Epithelial cell of esophagus (primary cell): ENCODE measurements at regions not wholly inside any gene's neighbourhood (a gene's known extent, or its start where the extent isn't known, plus 50 kb on each side); places are given as distances from the start of the nearest gene placed in this dataset.

Source experiments
- DNase-seq: peaks from one replicate; pipeline ENCODE4 v3.0.0; 2010; ENCODE audit warnings: low read depth
- H3K4me3 ChIP-seq: 2 replicates; pipeline ENCODE4 v1.5.1; 2011; ENCODE audit warnings: mild to moderate bottlenecking, low read length, control low read depth
- TF ChIP-seq, protein P1 (sequence below): IDR thresholded peaks from 2 replicates; pipeline ENCODE4 v1.5.1; 2011; ENCODE audit warnings: low read depth, mild to moderate bottlenecking, low read length, control low read depth, inconsistent platforms; ENCODE audit not compliant: insufficient read depth; ENCODE audit errors: missing control alignments

DNA sequence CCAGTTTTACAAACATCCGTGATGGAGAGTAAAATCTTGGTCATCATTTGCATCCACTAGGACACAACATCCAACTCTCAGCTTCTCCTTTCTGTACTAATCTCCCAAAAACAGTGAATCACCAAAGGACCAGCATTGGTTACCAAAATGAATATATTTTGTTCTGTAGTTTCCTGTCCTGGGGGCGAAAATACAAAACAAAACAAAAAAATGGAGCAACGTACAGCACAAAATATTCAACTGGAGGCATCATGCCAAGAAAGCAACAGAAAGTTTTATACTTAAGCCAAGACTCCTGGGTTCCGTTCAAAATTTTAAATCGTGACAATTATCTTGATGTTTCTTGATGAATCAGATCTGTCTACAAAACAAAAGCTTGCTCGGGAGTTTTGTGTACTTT, 126.6 kb upstream of the CCDC28A start:
- TF ChIP-seq, protein P1, sequence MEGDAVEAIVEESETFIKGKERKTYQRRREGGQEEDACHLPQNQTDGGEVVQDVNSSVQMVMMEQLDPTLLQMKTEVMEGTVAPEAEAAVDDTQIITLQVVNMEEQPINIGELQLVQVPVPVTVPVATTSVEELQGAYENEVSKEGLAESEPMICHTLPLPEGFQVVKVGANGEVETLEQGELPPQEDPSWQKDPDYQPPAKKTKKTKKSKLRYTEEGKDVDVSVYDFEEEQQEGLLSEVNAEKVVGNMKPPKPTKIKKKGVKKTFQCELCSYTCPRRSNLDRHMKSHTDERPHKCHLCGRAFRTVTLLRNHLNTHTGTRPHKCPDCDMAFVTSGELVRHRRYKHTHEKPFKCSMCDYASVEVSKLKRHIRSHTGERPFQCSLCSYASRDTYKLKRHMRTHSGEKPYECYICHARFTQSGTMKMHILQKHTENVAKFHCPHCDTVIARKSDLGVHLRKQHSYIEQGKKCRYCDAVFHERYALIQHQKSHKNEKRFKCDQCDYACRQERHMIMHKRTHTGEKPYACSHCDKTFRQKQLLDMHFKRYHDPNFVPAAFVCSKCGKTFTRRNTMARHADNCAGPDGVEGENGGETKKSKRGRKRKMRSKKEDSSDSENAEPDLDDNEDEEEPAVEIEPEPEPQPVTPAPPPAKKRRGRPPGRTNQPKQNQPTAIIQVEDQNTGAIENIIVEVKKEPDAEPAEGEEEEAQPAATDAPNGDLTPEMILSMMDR = no peak
- DNase-seq = peak; percentile 35
- no peak overlapping the region for H3K4me3 ChIP-seq

DNA sequence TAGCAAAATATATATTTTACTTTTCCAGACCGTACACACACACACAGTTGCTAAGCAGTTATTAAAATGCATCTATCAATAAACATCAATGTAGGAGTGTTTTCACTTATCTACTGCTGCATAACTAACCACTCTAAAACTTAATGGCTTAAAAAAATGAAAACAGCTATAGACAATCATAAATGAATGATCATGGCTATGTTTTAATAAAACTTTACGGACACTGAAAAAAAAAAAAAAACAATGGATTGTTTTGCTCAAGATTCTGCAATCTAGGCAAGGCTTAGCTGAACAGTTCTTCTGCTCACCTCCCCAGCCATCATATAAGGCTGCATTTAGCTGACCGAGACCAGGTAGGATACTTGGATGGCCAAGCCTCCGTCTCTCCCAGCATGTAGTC, 125.4 kb upstream of the CCDC28A start:
- TF ChIP-seq, protein P1 = no peak
- H3K4me3 ChIP-seq = no peak overlapping the region
- no peak for DNase-seq

DNA sequence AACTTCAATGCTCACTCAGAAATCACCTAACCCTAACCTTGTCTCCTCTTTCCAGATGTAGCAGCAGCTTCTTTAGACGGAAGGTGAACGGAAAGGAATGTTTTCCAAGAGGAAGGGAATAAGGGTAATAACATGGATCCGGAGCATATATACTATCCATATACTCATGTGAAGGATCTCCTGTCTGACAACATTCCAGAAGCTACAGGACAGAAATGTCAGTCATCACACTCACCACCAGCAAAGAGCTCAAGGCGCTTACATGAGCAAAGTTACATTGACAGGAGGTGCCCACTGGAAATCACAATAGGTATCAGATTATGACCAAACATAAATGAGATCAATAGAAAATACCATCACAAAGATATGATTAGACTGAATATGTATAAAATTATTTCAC, 122.1 kb upstream of the CCDC28A start:
- H3K4me3 ChIP-seq = no peak overlapping the region
- peak; percentile 59 for DNase-seq
- TF ChIP-seq, protein P1 = no peak

DNA sequence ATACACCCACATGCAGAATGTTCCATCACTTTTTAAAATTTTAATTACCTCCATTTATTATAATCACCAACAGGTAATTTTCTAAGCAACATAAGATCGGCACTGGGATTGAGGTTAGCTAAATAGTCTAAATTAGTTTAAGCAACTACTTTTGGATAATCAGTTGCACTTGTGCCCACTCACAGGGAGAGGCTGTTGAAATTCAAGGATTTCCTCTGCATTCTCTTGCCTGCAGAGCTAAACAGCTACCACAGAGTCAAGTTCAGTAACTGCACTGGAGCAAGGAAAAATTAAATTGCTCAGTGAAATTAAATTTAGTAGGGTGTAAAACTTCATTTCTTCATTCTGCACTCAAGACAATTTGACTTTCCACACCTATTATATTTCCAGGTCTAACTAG, 120.7 kb upstream of the CCDC28A start:
- no peak overlapping the region for H3K4me3 ChIP-seq
- TF ChIP-seq, protein P1 = no peak
- DNase-seq = no peak

DNA sequence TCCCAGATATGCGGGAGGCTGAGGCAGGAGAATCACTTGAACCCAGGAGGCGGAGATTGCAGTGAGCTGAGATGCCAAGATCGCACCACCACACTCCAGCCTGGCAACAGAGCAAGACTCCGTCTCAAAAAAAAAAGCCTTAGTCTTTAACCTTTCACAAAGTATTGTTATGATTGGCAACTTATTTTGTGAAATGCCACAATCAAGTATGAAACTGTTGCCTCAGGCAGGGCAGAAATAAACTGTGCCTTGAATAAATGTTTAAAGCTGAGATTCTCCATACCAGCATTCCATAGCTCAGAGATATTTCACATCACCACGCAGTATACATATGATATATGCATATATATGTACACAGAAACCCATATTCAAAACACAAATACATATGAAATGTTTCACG, 120.1 kb upstream of the CCDC28A start:
- no peak for DNase-seq
- TF ChIP-seq, protein P1 = no peak
- no peak overlapping the region for H3K4me3 ChIP-seq

DNA sequence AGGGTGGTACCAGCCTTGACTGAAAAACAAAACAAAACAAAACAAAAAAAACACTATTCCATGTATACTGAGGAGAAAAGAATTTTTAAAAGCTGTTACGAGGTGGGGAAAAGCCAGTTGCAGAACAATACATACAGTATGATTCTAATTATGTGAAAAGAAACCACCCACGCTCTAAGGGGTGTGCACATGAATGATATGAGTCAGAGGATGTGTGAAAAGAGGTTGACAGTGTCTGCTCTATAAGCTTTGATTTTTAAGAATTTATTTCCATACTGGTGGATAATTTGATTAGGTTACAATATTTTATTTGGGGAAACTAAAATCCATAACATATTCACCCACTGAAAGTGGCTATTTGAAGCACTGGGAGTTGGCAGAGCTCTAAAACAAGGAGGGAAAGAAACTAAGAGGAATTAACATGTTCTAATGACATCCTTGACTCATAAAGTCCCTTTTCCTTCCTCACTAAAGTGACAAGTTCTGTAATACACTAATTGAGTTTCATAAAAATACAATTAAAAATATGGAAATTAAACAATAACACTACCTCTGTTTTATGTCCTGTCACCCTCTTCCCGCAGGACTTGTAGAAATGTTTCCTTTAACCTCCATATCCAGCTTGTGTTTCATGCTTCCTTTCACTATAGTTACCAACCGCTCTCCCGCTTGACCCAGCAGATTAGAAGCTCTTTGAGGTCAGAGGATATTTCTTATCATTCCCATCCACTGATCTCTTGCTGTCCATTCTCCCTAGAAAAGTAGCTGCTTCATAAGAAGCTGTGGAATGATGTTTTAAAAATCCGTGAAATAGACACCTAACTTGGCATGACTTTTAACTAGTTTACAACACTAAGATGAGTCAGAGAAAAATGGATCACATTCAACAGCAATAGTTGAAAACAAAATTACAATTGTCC, 118.6 kb upstream of the CCDC28A start:
- TF ChIP-seq, protein P1 = no peak
- H3K4me3 ChIP-seq = no peak overlapping the region
- DNase-seq = peak; percentile 85

DNA sequence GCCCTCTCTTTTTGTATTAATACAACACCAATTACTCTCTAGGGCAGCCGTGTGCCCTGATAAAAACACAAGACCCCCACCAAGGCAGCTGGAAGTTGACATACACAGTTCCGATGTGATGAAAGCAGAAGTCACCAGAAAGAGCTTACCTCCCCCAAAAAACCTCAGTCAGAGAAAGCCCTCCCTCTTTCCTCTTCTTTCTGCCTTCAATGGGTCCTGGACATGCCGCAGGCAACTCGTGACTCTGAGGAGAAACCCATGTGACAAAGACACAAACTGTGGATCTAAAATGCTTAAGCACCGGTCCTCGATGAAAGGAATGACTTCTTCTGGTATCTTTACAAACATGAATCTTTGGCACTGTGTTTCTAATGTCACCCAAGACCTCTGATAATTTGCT, 117.7 kb upstream of the CCDC28A start:
- no peak for DNase-seq
- H3K4me3 ChIP-seq = no peak overlapping the region
- TF ChIP-seq, protein P1 = no peak
